HCT116 (cell line): ENCODE measurements at regions not wholly inside any gene's neighbourhood (a gene's known extent, or its start where the extent isn't known, plus 50 kb on each side); places are given as distances from the start of the nearest gene placed in this dataset.

Experiments used
- ATAC-seq: fragments of 200-7000 bp; cut with Tn5 transposase; 2 replicates; pipeline ENCODE4 v1.9.1; 2020; ENCODE audit warnings: mild to moderate bottlenecking, moderate library complexity
- BruUV-seq: library from RNA; stranded (reverse); fragments of 400-500 nt; replicated peaks from 2 replicates; lab custom pipeline; 2021; lab: Mats Ljungman, UMichigan
- CTCF ChIA-PET: fragments of 300-600 bp; sonication (Branson Sonifier 250); formaldehyde crosslinking; loops from one replicate; lab custom pipeline; 2021; ENCODE audit warnings: antibody characterized with exemption; lab: Charles Lee
- POLR2A ChIA-PET: fragments of 300-600, 350-600 bp; sonication (Branson Sonifier 250); formaldehyde crosslinking; loops from one replicate; lab custom pipeline; 2021; ENCODE audit warnings: antibody characterized with exemption; lab: Charles Lee
- RAD21 ChIA-PET, 2 experiments: fragments of 300-600 bp; sonication (Branson Sonifier 250); formaldehyde crosslinking; loops; one replicate each; lab custom pipeline; 2023; ENCODE audit warnings: low total read pairs in 2 of 2; ENCODE audit not compliant: uncharacterized antibody in 2 of 2, unreplicated experiment in 2 of 2, low non-redundant PET in 1 of 2; lab: Charles Lee
- DNase-seq: peaks from one replicate; pipeline ENCODE4 v3.0.0-alpha.2; 2010; ENCODE audit warnings: low read depth, low spot score
- H2AFZ ChIP-seq: fragments of 200-600 bp; shearing (Covaris generic), sonication (generic); 2 replicates; pipeline ENCODE4 v1.6.1; 2017; ENCODE audit warnings: low read depth, mixed run types, mixed read lengths, antibody characterized with exemption, low read length; ENCODE audit not compliant: poor library complexity, severe bottlenecking
- H3K27ac ChIP-seq: 2 replicates; pipeline ENCODE4 v1.5.1; 2012; ENCODE audit warnings: low read depth, low read length
- H3K27me3 ChIP-seq: fragments of 200-600 bp; sonication (generic); 2 replicates; pipeline ENCODE4 v1.6.1; 2016; ENCODE audit warnings: mixed run types, low read length, mixed read lengths; ENCODE audit not compliant: insufficient read depth
- H3K36me3 ChIP-seq, 2 experiments: fragments of 200-500 bp in 1 of 2; fragments of 200-600 bp in 1 of 2; sonication (Bioruptor generic) in 1 of 2; sonication (generic) in 1 of 2; 2 replicates each; pipeline versions ENCODE4 v1.5.1 to v1.6.1; 2014 to 2016; ENCODE audit warnings: low read length in 2 of 2, inconsistent platforms in 1 of 2, mixed read lengths in 1 of 2, mixed run types in 1 of 2; ENCODE audit not compliant: insufficient read depth in 2 of 2, control insufficient read depth in 1 of 2
- H3K4me1 ChIP-seq, 2 experiments: fragments of 200-600 bp in 1 of 2; sonication (generic) in 1 of 2; 2 replicates each; pipeline versions ENCODE4 v1.5.1 to v1.6.1; 2012 to 2017; ENCODE audit warnings: low read length in 2 of 2, inconsistent platforms in 1 of 2, mild to moderate bottlenecking in 1 of 2, mixed read lengths in 1 of 2, mixed run types in 1 of 2, moderate library complexity in 1 of 2; ENCODE audit not compliant: insufficient read depth in 2 of 2, control insufficient read depth in 1 of 2
- H3K4me2 ChIP-seq: fragments of 200-600 bp; sonication (generic); 2 replicates; pipeline ENCODE4 v1.6.1; 2017; ENCODE audit warnings: mixed run types, low read length, mixed read lengths
- H3K4me3 ChIP-seq, 2 experiments: fragments of 200-600 bp in 1 of 2; sonication (generic) in 1 of 2; replicated peaks in 1 of 2; 2 replicates each; pipeline ENCODE4 v1.5.1; 2011 to 2016; ENCODE audit warnings: low read length in 2 of 2, control low read depth in 1 of 2, low read depth in 1 of 2, mild to moderate bottlenecking in 1 of 2, mixed read lengths in 1 of 2, mixed run types in 1 of 2
- H3K79me2 ChIP-seq: fragments of 200-600 bp; sonication (generic); 2 replicates; pipeline ENCODE4 v1.6.1; 2017; ENCODE audit warnings: mild to moderate bottlenecking, mixed run types, low read length, moderate library complexity, mixed read lengths; ENCODE audit not compliant: insufficient read depth
- H3K9ac ChIP-seq: fragments of 200-600 bp; sonication (generic); 2 replicates; pipeline ENCODE4 v1.6.1; 2016; ENCODE audit warnings: low read length, mixed read lengths
- H3K9me2 ChIP-seq: fragments of 200-600 bp; sonication (generic), shearing (Covaris generic); 2 replicates; pipeline ENCODE4 v1.6.1; 2017; ENCODE audit warnings: mixed run types, mild to moderate bottlenecking, moderate library complexity; ENCODE audit not compliant: insufficient read depth
- H3K9me3 ChIP-seq, 2 experiments: fragments of 200-500 bp in 1 of 2; fragments of 200-600 bp in 1 of 2; sonication (Bioruptor generic) in 1 of 2; sonication (generic) in 1 of 2; 2 replicates each; pipeline ENCODE4 v1.6.1; 2014 to 2017; ENCODE audit warnings: low read length in 2 of 2, mixed read lengths in 2 of 2, inconsistent platforms in 1 of 2, low read depth in 1 of 2, mild to moderate bottlenecking in 1 of 2, mixed run types in 1 of 2, moderate library complexity in 1 of 2; ENCODE audit not compliant: control insufficient read depth in 1 of 2, insufficient read depth in 1 of 2
- H4K20me1 ChIP-seq: fragments of 200-600 bp; sonication (generic), shearing (Covaris generic); 2 replicates; pipeline ENCODE4 v1.6.1; 2017; ENCODE audit warnings: mixed run types, mild to moderate bottlenecking, moderate library complexity; ENCODE audit not compliant: insufficient read depth
- CEBPB ChIP-seq: IDR thresholded peaks from 2 replicates; pipeline ENCODE4 v1.6.1; 2012; ENCODE audit warnings: low read depth
- EGR1 ChIP-seq: IDR thresholded peaks from 2 replicates; pipeline ENCODE4 v1.6.1; 2012; ENCODE audit warnings: low read depth
- ELF1 ChIP-seq: IDR thresholded peaks from 2 replicates; pipeline ENCODE4 v1.6.1; 2012; ENCODE audit warnings: low read depth, borderline replicate concordance
- EZH2phosphoT487 ChIP-seq: fragments of 200-600 bp; IDR thresholded peaks from 2 replicates; pipeline ENCODE4 v1.6.1; 2018; ENCODE audit warnings: antibody characterized with exemption, borderline replicate concordance
- FOSL1 ChIP-seq: IDR thresholded peaks from 2 replicates; pipeline ENCODE4 v1.6.1; 2012; ENCODE audit warnings: low read depth
- POLR2A ChIP-seq: IDR thresholded peaks from 2 replicates; pipeline ENCODE4 v1.7.0; 2011; ENCODE audit warnings: borderline replicate concordance; ENCODE audit not compliant: insufficient read depth, insufficient read length; ENCODE audit errors: extremely low read depth
- POLR2AphosphoS5 ChIP-seq: IDR thresholded peaks from 2 replicates; pipeline ENCODE4 v1.6.1; 2011; ENCODE audit warnings: mild to moderate bottlenecking, low read depth, low read length, moderate library complexity
- RAD21 ChIP-seq: IDR thresholded peaks from 2 replicates; pipeline ENCODE4 v1.6.1; 2012; ENCODE audit warnings: low read depth, mild to moderate bottlenecking
- SIN3A ChIP-seq: IDR thresholded peaks from 2 replicates; pipeline ENCODE4 v1.6.1; 2012; ENCODE audit warnings: low read depth
- SRF ChIP-seq: IDR thresholded peaks from 2 replicates; pipeline ENCODE4 v1.6.1; 2012; ENCODE audit warnings: low read depth
- TCF7L2 ChIP-seq: IDR thresholded peaks from 2 replicates; pipeline ENCODE4 v1.7.0; 2011; ENCODE audit warnings: borderline replicate concordance, inconsistent platforms; ENCODE audit not compliant: insufficient read depth, insufficient read length; ENCODE audit errors: extremely low read depth
- YY1 ChIP-seq: IDR thresholded peaks from 2 replicates; pipeline ENCODE4 v1.6.1; 2011; ENCODE audit warnings: low read length, low read depth, moderate library complexity, mild to moderate bottlenecking; ENCODE audit not compliant: insufficient replicate concordance; ENCODE audit errors: extremely low read depth
- ZFX ChIP-seq: fragments of 450-650 bp; IDR thresholded peaks from 2 replicates; pipeline ENCODE4 v1.6.1; 2017
- ZNF274 ChIP-seq: fragments of 200-500 bp; sonication (Bioruptor generic); IDR thresholded peaks from 2 replicates; pipeline ENCODE4 v1.6.1; 2014; ENCODE audit warnings: mild to moderate bottlenecking, low read depth, low read length, inconsistent platforms
- intact Hi-C: fragments of 100-400 bp; cut with micrococcal nuclease; formaldehyde crosslinking; loops from 2 replicates; pipeline ENCODE4 v1.10.0; 2022
- TF ChIP-seq, protein P1 (sequence below): IDR thresholded peaks from 2 replicates; pipeline ENCODE4 v1.6.1; 2012
- TF ChIP-seq, protein P2 (sequence below): IDR thresholded peaks from 2 replicates; pipeline ENCODE4 v1.6.1; 2011; ENCODE audit warnings: mild to moderate bottlenecking, low read length, moderate library complexity; ENCODE audit not compliant: insufficient replicate concordance; ENCODE audit errors: extremely low read depth
- TF ChIP-seq, protein P3 (sequence below): IDR thresholded peaks from 2 replicates; pipeline ENCODE4 v1.6.1; 2012; ENCODE audit warnings: low read depth
- TF ChIP-seq, protein P4 (sequence below), 3 experiments: fragments of 200-600 bp in 1 of 3; sonication (generic) in 1 of 3; IDR thresholded peaks in 2 of 3; conservative IDR thresholded peaks in 1 of 3; 2 replicates each; pipeline ENCODE4 v1.5.1; 2012 to 2017; ENCODE audit warnings: low read depth in 2 of 3, low read length in 2 of 3, antibody characterized with exemption in 1 of 3, borderline replicate concordance in 1 of 3, control low read depth in 1 of 3, mild to moderate bottlenecking in 1 of 3, mixed read lengths in 1 of 3, mixed run types in 1 of 3, moderate library complexity in 1 of 3; ENCODE audit not compliant: insufficient read depth in 1 of 3
- TF ChIP-seq, protein P5 (sequence below): IDR thresholded peaks from 2 replicates; pipeline ENCODE4 v1.6.1; 2012

DNA sequence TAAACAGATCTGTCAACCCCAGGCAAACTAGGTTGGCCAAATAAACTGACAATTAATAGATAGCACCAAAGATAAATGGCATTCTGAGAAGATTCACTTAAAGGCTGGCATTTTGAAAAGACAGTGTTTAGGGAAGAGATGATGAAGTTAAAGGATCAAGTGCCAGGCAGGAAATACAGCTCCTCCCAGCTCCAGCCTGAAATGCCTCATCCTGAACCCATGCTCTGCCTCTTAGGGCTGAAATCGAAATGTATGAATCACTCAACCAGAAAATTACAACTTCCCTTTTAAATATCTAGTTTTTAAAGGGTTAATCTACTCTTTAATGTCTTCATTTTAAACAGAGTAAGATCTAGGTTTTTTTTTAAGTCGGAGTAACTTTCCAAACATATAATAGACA is 171.2 kb upstream of the UBL3 start:
- RAD21 ChIA-PET = interaction anchor here in 1 of 2 experiments (1.2 kb wide), 1 partner anchor 171 kb away, joined by 4 read pairs; the partner anchor contains the start of gene UBL3
- Histone ChIP-seq H3K9me3 (no peaks in the 10 kb centered on the region), H4K20me1 (no peaks in the 10 kb centered on the region), H3K9me2 (no peaks in the 10 kb centered on the region), H3K4me3 (no peak overlapping the region), H3K9ac (no peak overlapping the region), H3K27ac (no peak overlapping the region), H3K36me3 (no peaks in the 10 kb centered on the region), H3K79me2 (no peaks in the 10 kb centered on the region), H3K4me1 (no peaks in the 10 kb centered on the region), H3K27me3 (no peaks in the 10 kb centered on the region), H2AFZ (no peak overlapping the region), H3K4me2 (no peak overlapping the region)
- DNase-seq = no peak
- ATAC-seq = no peak
- POLR2A ChIA-PET = no interaction called here
- CTCF ChIA-PET = no interaction called here
- TF ChIP-seq SRF (no peak), ZFX (no peak), YY1 (no peak), TCF7L2 (no peak), POLR2A (no peak), FOSL1 (no peak), RAD21 (no peak), EGR1 (no peak), SIN3A (no peak), EZH2phosphoT487 (no peak), ELF1 (no peak), CEBPB (no peak), POLR2AphosphoS5 (no peak), ZNF274 (no peak)
- TF ChIP-seq, protein P1, sequence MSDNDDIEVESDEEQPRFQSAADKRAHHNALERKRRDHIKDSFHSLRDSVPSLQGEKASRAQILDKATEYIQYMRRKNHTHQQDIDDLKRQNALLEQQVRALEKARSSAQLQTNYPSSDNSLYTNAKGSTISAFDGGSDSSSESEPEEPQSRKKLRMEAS = no peak
- TF ChIP-seq, protein P2, sequence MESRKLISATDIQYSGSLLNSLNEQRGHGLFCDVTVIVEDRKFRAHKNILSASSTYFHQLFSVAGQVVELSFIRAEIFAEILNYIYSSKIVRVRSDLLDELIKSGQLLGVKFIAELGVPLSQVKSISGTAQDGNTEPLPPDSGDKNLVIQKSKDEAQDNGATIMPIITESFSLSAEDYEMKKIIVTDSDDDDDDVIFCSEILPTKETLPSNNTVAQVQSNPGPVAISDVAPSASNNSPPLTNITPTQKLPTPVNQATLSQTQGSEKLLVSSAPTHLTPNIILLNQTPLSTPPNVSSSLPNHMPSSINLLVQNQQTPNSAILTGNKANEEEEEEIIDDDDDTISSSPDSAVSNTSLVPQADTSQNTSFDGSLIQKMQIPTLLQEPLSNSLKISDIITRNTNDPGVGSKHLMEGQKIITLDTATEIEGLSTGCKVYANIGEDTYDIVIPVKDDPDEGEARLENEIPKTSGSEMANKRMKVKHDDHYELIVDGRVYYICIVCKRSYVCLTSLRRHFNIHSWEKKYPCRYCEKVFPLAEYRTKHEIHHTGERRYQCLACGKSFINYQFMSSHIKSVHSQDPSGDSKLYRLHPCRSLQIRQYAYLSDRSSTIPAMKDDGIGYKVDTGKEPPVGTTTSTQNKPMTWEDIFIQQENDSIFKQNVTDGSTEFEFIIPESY = no peak
- TF ChIP-seq, protein P3, sequence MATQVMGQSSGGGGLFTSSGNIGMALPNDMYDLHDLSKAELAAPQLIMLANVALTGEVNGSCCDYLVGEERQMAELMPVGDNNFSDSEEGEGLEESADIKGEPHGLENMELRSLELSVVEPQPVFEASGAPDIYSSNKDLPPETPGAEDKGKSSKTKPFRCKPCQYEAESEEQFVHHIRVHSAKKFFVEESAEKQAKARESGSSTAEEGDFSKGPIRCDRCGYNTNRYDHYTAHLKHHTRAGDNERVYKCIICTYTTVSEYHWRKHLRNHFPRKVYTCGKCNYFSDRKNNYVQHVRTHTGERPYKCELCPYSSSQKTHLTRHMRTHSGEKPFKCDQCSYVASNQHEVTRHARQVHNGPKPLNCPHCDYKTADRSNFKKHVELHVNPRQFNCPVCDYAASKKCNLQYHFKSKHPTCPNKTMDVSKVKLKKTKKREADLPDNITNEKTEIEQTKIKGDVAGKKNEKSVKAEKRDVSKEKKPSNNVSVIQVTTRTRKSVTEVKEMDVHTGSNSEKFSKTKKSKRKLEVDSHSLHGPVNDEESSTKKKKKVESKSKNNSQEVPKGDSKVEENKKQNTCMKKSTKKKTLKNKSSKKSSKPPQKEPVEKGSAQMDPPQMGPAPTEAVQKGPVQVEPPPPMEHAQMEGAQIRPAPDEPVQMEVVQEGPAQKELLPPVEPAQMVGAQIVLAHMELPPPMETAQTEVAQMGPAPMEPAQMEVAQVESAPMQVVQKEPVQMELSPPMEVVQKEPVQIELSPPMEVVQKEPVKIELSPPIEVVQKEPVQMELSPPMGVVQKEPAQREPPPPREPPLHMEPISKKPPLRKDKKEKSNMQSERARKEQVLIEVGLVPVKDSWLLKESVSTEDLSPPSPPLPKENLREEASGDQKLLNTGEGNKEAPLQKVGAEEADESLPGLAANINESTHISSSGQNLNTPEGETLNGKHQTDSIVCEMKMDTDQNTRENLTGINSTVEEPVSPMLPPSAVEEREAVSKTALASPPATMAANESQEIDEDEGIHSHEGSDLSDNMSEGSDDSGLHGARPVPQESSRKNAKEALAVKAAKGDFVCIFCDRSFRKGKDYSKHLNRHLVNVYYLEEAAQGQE = no peak
- TF ChIP-seq, protein P4, sequence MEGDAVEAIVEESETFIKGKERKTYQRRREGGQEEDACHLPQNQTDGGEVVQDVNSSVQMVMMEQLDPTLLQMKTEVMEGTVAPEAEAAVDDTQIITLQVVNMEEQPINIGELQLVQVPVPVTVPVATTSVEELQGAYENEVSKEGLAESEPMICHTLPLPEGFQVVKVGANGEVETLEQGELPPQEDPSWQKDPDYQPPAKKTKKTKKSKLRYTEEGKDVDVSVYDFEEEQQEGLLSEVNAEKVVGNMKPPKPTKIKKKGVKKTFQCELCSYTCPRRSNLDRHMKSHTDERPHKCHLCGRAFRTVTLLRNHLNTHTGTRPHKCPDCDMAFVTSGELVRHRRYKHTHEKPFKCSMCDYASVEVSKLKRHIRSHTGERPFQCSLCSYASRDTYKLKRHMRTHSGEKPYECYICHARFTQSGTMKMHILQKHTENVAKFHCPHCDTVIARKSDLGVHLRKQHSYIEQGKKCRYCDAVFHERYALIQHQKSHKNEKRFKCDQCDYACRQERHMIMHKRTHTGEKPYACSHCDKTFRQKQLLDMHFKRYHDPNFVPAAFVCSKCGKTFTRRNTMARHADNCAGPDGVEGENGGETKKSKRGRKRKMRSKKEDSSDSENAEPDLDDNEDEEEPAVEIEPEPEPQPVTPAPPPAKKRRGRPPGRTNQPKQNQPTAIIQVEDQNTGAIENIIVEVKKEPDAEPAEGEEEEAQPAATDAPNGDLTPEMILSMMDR (IDR thresholded peaks at IDR 0.05 in 2 of 3, conservative IDR thresholded peaks at IDR 0.05 in 1 of 3; ENCODE audit: borderline replicate concordance in 1 of 3, insufficient read depth in 1 of 3, low read depth in 2 of 3, low read length in 2 of 3) = no peak
- TF ChIP-seq, protein P5, sequence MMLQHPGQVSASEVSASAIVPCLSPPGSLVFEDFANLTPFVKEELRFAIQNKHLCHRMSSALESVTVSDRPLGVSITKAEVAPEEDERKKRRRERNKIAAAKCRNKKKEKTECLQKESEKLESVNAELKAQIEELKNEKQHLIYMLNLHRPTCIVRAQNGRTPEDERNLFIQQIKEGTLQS = no peak
- intact Hi-C loops = no loop called here
- no TSS peak for BruUV-seq
